NCI-H510A treated with DMSO at 0.1 percent for 48 hours (cell line): ENCODE measurements at regions not wholly inside any gene's neighbourhood (a gene's known extent, or its start where the extent isn't known, plus 50 kb on each side); places are given as distances from the start of the nearest gene placed in this dataset.
"Not testable (repeated sequence)": the region's sequence is repeated elsewhere in the genome, so short reads cannot be mapped to it uniquely, and the experiment has no call there.

ENCODE experiments used
- DNase-seq: peaks from one replicate; lab custom pipeline; 2025; lab: John Stamatoyannopoulos, UW

DNA sequence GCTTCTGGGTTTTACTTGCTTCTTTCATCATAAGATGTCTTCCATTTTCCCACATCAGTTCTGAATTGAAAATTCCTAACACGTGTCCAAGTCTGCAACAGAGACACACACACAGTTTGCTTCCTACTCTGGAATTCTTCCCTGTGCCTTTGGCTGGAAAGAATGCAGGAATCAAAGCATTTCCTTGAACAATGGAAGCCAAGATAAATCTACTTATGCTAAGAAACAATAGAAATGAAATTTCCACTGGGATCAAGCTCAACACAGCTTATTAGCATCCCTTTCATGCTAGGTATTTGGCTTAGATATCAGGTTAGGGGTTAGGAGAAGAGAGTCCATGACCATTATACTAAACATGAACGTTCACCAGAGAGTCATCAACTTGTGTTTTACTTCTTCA is 101.1 kb upstream of the SCAF8 start:
- DNase-seq = no peak

DNA sequence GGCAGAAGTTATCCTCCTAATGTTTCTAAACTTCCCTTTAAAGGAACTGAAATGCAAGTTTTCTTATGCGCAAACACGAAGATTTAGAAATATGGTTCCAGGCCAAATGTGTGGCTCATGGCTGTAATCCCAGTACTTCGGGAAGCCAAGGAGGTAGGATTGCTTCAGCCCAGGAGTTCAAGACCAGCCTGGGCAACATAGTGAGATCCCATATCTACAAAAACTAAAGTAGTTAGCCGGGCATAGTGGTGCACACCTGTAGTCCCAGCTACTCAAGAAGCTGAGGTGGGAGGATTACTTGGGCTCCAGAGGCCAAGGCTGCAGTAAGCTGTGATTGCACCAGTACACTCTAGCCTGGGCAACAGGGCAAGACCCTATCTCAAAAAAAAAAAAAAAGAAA is 95.8 kb upstream of the SCAF8 start:
- DNase-seq = no peak

DNA sequence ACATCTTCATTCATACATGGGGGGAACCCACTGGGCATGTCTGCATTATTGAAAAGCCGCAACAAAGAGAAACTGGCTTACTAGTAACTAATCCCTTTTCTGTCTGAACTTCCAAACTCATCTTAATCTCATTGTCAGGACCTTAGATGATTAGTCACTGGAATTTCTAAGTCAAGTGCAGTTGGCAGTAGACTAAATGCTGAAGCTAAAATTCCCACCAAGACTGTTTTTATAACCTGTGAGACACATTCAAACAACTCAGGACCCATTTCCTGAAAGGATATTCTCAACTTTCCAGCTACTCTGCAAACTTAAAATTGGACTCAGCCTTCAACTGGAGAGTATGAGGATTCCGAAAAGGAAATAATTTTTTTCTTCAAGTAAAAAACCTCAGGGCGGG is 94.8 kb upstream of the SCAF8 start:
- no peak for DNase-seq

DNA sequence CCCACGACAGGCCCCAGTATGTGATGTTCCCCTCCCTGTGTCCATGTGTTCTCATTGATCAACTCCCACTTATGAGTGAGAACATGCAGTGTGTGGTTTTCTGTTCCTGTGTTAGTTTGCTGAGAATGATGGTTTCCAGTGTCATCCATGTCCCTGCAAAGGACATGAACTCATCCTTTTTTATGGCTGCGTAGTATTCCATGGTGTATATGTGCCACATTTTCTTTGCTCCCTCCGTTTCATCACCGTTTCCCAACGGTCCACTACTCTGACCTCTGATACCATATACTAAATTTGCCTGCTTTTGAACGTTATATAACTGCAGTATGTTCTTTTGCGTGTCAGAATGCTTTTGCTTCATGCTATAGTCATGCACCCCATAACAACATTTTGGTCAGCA is 94.0 kb upstream of the SCAF8 start:
- DNase-seq = not testable (repeated sequence)

DNA sequence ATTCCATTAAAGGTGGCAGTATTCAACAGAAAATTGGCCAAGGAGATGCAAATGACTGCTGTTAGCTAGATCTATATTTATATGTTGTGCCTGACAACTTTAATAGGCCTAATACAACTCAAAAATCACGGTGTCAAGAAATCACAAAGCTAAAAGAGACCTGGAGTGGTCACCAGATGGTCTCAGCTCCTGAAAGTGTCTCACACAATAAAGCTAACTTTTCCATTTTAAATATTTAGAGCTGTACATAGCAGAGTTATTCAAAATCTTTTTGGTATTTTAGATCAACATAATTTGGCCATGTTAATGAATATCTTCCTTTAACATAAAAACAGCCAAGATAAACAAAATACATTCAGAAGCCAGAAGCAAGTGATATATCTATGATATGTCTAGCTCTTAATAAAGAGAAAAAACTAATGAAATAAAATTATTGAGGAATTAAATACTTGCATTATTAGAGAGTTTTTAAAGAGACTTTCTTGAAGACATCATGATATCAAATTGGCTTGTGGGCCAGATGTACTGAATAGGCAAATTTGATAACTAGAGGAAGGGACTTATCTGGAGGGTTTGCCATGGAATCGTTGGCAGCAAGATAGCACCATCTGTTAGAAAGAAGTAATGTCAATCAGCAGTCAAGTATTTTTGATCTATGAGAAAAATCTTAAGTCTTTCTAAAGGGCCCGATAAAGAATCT is 84.9 kb upstream of the SCAF8 start:
- no peak for DNase-seq

DNA sequence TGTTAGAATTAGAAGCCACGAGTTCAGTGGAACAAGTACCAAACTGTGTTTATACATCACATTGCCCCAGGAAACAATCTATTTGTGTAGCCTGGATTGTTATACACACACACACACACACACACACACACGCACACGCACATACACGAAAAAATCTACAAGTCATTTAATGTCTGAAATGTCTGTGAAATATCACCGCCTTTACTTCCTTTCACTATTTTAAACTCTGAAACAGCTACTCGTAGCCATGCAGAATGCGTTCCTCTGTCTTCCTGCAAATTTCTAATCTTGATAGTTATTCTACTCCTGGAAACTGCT is 84.4 kb upstream of the SCAF8 start:
- no peak for DNase-seq

DNA sequence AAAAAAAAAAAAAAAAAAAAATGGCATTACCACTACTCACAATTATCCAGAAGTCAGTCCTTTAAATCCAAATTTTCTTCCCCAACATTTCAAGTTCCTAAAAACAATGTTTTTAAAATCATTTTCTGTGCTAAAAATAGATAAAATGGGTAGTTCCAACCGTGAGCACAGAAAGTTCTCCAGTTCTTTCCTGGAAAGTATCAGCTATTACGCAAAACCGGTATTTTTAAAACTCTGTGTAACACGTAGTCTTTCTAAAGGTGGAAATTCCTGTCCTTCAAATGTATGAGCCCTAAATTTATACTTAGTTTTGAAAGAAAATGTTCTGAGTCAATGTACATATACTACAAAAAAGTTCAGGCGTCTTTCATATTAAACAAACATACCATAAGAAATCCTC is 83.5 kb upstream of the SCAF8 start:
- DNase-seq = no peak

DNA sequence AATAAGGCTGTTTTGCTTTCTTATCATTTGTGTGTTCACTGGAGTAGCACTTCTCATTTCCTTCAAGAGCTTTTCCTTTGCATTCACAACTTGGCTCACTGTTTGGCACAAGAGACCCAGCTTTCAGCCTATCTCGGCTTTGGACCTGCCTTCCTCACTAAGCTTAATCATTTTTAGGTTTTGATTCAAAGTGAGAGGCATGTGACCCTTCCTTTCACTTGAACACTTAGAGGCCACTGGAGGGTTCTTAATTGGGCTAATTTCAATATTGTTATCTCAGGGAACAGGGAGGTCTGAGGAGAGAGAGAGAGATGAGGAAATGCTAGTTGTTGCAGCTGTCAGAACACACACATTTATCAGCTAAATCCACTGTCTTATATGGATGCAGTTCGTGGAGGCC is 82.9 kb upstream of the SCAF8 start:
- DNase-seq = no peak

DNA sequence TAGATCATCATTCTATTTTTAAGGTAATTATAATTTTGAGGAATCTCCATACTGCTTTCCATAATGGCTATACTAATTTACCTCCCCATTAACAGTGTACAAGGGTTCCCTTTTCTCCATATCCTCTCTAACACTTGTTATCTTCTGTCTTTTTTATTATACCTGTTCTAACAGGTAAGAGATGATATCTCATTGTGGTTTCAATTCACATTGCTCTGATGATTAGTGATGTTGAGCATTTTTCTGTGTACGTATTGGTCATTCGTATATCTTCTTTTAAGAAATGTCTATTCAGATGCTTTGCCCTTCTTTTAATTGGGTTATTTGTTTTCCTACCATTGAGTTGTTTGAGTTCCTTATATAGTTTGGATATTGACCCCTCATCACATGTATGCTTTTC is 81.6 kb upstream of the SCAF8 start:
- DNase-seq = no peak

DNA sequence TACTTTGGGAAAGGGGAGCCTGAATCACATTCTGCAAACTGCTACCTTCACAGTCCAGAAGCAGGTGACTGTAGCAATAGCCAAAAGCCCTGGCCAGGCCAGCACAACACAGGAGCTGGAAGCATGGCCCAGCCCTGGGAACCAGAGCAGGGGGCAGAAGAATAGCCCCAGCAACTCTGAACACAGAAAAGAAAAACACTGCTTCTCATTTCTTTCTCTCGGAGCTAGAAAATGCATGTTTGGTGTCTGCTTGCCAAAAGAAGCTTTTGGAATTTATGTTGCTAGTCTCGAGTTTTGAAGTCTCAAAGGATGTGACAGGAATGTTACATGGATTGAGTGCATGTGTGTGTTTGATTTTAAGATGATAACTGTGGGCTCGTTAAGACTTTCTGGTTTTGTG is 79.8 kb upstream of the SCAF8 start:
- no peak for DNase-seq

DNA sequence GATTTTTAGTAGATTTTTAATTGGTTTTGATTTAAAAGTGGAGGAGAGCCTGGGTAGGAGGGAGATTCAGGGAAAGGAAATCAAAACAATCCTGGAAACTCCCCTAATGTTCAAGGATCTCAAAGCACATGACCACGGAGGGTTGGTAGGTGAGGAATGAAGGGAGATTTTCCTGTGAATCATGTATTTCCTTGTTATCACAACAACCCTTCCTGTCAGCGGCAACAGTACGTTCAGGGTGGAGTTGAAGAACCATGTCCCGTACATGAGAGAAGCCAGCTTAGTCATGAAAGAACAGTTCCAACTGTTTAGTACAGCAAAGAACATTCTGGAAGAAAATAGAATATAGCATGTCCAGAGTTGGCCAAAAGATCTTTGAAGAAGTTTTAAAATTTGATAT is 79.4 kb upstream of the SCAF8 start:
- DNase-seq = no peak

DNA sequence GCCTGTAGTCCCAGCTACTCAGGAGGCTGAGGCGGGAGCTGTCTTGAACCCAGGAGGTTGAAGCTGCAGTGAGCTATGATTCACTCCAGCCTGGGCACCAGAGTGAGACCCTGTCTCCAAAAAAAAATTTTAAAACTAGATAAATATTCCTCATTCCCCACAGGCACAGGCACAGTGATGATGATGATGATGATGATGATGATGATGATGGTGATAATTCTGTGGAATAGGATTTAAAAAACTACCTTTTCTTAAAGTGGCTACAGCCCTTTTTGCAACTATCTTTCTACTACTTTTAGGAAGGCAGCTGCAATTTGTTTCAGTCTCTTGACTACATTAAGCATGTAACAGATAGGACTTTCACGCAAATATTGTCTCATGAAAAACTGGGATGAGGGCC is 76.6 kb upstream of the SCAF8 start:
- no peak for DNase-seq

DNA sequence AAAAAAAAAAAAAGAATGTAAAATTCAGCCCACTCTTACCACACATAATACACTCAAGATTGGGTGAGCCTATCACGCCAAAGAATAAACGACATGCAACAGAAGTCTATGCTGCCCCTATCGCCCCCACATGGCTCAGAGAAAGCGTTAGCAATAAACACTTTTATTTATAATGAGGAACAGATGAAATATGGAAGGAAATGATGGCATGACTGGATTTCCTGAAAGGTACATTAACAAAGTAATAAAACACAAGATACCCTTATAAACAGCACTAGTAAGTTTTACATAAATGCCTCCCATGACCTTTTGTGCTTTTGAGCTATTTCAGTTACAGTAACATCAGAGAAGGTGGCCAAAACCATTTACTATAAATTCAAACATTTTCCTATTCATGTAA is 71.4 kb upstream of the SCAF8 start:
- no peak for DNase-seq

DNA sequence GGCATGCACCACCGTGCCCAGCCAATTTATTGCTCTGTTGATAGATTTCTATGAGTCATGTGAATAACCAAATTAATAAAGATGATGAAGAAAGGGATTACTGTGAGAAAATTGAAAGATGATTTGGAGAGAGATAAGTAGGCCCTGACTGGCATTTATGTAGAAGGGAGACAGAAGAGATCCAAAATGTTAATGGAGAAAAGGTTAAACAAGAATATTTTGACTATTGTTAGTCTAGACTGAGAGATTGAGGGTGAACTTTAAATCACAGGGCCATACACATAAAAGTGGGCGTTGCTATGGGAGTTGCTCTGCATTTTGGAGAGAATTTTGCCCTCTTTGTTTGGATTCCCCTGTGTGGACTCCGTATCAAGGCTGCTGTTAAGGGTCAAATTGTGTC is 68.9 kb upstream of the SCAF8 start:
- DNase-seq = no peak

DNA sequence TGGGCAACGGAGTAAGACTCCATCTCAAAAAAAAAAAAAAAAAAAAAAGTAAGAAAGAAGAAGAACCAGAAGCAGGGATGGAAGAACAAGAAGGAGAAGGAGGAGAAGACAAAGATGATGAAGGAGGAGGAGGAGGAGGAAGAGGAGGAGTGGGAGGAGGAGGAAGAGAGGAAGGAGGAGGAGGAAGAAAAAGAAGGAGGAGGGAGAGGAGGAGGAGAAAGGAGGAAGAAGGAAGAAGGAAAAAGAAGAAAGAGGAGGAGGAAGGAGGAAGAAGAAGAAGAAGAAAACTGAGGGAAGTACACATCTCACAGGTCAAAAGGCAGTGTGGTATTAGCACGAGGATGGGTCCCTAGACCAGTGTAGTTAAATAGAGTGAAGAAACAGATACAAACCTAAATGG is 65.1 kb upstream of the SCAF8 start:
- DNase-seq = no peak

DNA sequence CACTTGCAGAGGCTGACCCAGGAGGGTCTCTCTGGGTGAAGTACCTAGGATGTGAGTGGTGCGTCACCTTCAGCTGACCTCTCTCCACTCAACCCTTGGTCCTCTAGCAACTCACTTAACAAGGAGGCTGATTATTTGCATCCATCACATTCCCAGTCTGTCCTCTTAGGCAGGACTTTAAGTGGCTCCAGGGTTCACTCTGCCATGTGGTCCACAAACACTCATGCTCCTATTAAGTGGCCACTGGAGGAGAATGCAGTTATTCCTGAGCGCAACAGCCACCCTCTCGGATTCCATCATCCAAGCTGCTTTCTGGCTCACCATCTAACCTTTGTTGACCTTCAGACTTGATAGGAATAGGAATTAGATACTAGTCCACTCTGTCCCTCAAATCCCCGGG is 61.1 kb upstream of the SCAF8 start:
- DNase-seq = peak; percentile 81

DNA sequence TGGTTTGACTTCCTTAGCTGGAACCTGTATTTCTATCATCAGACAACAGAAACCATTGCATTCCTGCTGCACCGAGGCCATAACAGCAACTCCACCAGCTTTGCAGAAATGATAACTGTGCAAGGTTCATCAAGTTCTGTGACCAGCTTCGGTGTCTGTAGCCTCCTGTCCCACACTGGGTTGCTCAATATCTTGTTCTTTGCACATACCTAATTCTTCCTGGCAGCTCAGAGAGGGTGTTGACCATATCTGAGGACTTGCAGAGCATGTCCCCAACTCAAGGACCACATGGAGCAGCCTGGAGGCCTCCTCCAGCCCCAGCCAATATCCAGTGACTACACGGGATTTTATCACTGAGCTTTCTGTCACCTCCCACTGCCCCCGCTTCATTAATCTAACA is 59.3 kb upstream of the SCAF8 start:
- DNase-seq = no peak

DNA sequence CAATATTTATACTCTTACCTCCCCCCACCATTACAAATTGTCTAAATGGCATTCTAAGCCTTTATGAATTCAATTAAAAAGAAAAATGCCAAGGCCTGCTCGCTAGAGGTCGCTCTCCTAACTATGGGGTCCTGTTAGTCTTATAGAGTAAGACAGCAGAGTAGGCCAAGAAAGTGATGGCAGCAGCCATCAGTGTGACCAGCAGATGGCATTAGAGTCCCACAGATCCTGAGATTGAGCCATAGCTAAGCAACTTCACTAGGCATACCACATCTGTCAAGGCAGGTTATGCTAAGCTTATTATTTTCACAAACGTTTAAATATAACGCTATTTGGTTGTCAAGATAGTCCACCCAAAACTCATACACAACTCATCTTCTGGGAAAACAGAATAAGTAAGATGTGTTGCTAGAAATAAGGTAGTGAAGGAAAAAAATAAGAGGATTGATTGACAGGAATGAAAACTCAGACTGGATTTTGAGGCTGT is 57.6 kb upstream of the SCAF8 start:
- DNase-seq = peak; percentile 100

DNA sequence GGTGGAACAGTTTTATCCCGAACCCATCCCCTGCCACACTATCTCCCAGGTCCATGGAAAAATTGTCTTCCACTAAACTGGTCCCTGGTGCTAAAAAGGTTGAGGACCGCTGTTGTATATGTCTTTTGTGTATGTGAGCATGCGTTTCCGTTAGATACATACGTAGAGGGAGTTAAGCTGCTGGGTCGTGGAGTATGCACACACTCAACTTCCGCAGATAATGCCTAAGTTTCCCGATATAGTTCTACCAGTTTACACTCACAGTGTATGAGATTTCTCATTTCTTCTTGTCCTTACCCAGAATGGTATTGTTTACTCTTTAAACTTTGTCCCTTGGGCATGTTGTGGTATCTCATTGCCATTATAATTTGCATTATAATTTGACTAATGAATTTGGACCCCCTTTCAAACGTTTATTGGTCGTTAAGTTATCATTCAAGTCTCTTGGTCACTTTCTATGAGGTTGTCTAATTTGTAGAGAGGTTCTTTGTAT is 50.5 kb upstream of the SCAF8 start:
- no peak for DNase-seq
